ENCODE measurements at regions not wholly inside any gene's neighbourhood (a gene's known extent, or its start where the extent isn't known, plus 50 kb on each side); places are given as distances from the start of the nearest gene placed in this dataset.

DNA sequence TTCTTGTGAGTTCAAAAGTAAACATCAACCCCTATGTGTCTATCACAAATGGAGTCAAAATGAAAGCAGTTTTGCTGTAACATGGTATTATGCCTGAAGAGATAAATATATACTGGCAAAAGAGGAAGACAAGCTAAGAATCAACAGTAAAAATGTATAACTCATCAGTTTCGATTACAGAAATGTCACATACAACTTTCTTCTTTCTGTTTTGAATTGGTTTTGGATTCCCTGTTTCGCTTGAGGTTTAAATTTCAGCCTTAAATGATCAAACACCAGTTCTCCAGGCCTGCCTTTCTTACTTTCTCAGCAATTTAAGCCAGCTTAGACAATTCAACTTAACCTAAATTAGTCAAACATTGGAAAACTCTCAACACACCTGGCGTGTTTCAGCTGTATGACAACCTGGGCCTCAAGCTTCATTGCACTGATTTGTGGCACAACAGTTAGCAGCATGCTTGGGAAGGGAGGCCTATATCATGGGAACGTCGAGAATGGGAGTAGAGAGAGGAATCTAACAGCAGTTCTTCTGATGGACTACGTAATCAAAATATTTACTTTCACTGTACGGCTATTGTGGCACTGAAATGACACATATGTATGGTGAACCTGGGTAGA is 51.9 kb upstream of the MARCKS start:
- Histone ChIP-seq H3K27ac (ENCODE audit: low read length) (no peak overlapping the region), H3K27me3 (ENCODE audit: control insufficient read depth, insufficient read depth, low read length) (no peaks in the 10 kb centered on the region), H3K36me3 (ENCODE audit: control insufficient read depth, insufficient read depth, low read length) (no peaks in the 10 kb centered on the region), H3K9me3 (ENCODE audit: control insufficient read depth, insufficient read depth, low read depth, low read length) (no peaks in the 10 kb centered on the region), H3K4me3 (ENCODE audit: low read depth in 2 of 2, low read length in 2 of 2) (no peak overlapping the region), H3K4me1 (ENCODE audit: control insufficient read depth, insufficient read depth, low read length) (no peaks in the 10 kb centered on the region)
- CTCF ChIA-PET: no interaction called here
- intact Hi-C loops (cut with micrococcal nuclease; ENCODE audit: unreplicated experiment): no loop called here
- in situ Hi-C loops (cut with HindIII; ENCODE audit: low pct_unique_long_range_greater_than_20kb, low sequenced_read_pairs): no loop called here
- DNase-seq (ENCODE audit: low read depth, low spot score): no peak
- POLR2A ChIA-PET: interaction anchor here (0.6 kb wide), 1 partner anchor 81 kb away, joined by 17 read pairs; no protein-coding TSS in a partner anchor
- BruUV-seq (replicated peaks): no TSS peak
- no peak for ATAC-seq
- TF ChIP-seq, protein P1, sequence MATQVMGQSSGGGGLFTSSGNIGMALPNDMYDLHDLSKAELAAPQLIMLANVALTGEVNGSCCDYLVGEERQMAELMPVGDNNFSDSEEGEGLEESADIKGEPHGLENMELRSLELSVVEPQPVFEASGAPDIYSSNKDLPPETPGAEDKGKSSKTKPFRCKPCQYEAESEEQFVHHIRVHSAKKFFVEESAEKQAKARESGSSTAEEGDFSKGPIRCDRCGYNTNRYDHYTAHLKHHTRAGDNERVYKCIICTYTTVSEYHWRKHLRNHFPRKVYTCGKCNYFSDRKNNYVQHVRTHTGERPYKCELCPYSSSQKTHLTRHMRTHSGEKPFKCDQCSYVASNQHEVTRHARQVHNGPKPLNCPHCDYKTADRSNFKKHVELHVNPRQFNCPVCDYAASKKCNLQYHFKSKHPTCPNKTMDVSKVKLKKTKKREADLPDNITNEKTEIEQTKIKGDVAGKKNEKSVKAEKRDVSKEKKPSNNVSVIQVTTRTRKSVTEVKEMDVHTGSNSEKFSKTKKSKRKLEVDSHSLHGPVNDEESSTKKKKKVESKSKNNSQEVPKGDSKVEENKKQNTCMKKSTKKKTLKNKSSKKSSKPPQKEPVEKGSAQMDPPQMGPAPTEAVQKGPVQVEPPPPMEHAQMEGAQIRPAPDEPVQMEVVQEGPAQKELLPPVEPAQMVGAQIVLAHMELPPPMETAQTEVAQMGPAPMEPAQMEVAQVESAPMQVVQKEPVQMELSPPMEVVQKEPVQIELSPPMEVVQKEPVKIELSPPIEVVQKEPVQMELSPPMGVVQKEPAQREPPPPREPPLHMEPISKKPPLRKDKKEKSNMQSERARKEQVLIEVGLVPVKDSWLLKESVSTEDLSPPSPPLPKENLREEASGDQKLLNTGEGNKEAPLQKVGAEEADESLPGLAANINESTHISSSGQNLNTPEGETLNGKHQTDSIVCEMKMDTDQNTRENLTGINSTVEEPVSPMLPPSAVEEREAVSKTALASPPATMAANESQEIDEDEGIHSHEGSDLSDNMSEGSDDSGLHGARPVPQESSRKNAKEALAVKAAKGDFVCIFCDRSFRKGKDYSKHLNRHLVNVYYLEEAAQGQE (IDR thresholded peaks at IDR 0.05; ENCODE audit: insufficient read depth in 1 of 2, low read depth in 2 of 2, low read length in 1 of 2): no peak
- TF ChIP-seq TCF7L2 (IDR thresholded peaks at IDR 0.05; ENCODE audit: low read depth, low read length): no peak
- TF ChIP-seq, protein P2, sequence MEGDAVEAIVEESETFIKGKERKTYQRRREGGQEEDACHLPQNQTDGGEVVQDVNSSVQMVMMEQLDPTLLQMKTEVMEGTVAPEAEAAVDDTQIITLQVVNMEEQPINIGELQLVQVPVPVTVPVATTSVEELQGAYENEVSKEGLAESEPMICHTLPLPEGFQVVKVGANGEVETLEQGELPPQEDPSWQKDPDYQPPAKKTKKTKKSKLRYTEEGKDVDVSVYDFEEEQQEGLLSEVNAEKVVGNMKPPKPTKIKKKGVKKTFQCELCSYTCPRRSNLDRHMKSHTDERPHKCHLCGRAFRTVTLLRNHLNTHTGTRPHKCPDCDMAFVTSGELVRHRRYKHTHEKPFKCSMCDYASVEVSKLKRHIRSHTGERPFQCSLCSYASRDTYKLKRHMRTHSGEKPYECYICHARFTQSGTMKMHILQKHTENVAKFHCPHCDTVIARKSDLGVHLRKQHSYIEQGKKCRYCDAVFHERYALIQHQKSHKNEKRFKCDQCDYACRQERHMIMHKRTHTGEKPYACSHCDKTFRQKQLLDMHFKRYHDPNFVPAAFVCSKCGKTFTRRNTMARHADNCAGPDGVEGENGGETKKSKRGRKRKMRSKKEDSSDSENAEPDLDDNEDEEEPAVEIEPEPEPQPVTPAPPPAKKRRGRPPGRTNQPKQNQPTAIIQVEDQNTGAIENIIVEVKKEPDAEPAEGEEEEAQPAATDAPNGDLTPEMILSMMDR (IDR thresholded peaks at IDR 0.05): no peak
- no peak for TF ChIP-seq SIN3A (IDR thresholded peaks at IDR 0.05; ENCODE audit: borderline replicate concordance, insufficient read depth, low read depth, low read length)
- TF ChIP-seq POLR2AphosphoS5 (IDR thresholded peaks at IDR 0.05; ENCODE audit: low read depth, low read length): no peak

DNA sequence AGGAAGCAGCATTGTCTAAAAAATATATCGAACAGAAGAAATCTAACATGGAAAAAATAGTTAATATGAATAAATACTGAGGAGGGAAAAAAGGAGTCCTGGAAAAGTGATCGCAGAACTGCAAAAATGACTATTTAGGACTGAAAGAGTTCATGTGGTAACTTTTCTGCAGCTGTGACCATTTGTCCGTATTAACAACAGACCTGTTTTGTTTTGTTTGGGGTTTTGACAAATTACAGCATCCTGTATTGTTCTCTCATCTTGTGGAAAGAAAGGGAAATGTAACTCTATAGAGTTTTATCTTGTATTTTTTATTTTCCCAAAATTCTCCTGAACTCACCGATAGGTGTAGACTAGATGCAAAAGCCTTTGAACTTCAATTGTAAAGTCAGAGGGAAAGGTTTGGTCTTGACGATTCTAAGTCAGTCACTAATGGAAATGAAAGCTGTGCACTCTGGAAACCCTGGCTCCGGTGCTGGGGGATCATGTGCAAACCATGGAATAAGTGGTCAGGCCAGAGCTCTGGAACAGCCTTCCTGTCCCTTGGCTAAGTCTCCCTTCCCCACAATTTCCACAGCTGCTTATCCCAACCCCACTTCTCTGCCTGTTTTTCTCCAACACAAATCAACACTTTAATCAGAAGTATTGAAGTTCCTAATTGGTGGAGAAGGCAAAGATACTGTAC is 51.2 kb upstream of the MARCKS start:
- no peaks in the 10 kb centered on the region for H3K4me1 ChIP-seq (ENCODE audit: control insufficient read depth, insufficient read depth, low read length)
- no peak for DNase-seq (ENCODE audit: low read depth, low spot score)
- no TSS peak for BruUV-seq (replicated peaks)
- ATAC-seq: no peak
- intact Hi-C loops (cut with micrococcal nuclease; ENCODE audit: unreplicated experiment): no loop called here
- TF ChIP-seq TCF7L2 (IDR thresholded peaks at IDR 0.05; ENCODE audit: low read depth, low read length) (no peak), POLR2AphosphoS5 (IDR thresholded peaks at IDR 0.05; ENCODE audit: low read depth, low read length) (no peak), SIN3A (IDR thresholded peaks at IDR 0.05; ENCODE audit: borderline replicate concordance, insufficient read depth, low read depth, low read length) (no peak)
- TF ChIP-seq, protein P1 (IDR thresholded peaks at IDR 0.05; ENCODE audit: insufficient read depth in 1 of 2, low read depth in 2 of 2, low read length in 1 of 2): no peak
- TF ChIP-seq, protein P2 (IDR thresholded peaks at IDR 0.05): no peak
- ChIA-PET CTCF (no interaction called here), POLR2A (no interaction called here)
- no peak overlapping the region for H3K27ac ChIP-seq (ENCODE audit: low read length)
- H3K36me3 ChIP-seq (ENCODE audit: control insufficient read depth, insufficient read depth, low read length): no peaks in the 10 kb centered on the region
- in situ Hi-C loops (cut with HindIII; ENCODE audit: low pct_unique_long_range_greater_than_20kb, low sequenced_read_pairs): no loop called here
- H3K9me3 ChIP-seq (ENCODE audit: control insufficient read depth, insufficient read depth, low read depth, low read length): no peaks in the 10 kb centered on the region
- no peaks in the 10 kb centered on the region for H3K27me3 ChIP-seq (ENCODE audit: control insufficient read depth, insufficient read depth, low read length)
- no peak overlapping the region for H3K4me3 ChIP-seq (ENCODE audit: low read depth in 2 of 2, low read length in 2 of 2)
